Nephron progenitor cell (in vitro differentiated cells): ENCODE measurements at regions not wholly inside any gene's neighbourhood (a gene's known extent, or its start where the extent isn't known, plus 50 kb on each side); places are given as distances from the start of the nearest gene placed in this dataset.

Source experiments
- DNase-seq: peaks from one replicate; pipeline ENCODE4 v3.0.0; 2021
- H3K27ac Mint-ChIP-seq: 2 replicates; pipeline ENCODE4 v1.8.0; 2021; ENCODE audit warnings: mild to moderate bottlenecking, moderate library complexity, mixed read lengths
- H3K27me3 Mint-ChIP-seq: 2 replicates; pipeline ENCODE4 v1.8.0; 2021; ENCODE audit warnings: mild to moderate bottlenecking, low read depth, mixed read lengths; ENCODE audit not compliant: poor library complexity
- H3K36me3 Mint-ChIP-seq: 2 replicates; pipeline ENCODE4 v1.8.0; 2021; ENCODE audit warnings: low read depth, mixed read lengths
- H3K4me1 Mint-ChIP-seq: 2 replicates; pipeline ENCODE4 v1.8.0; 2021; ENCODE audit warnings: mixed read lengths
- H3K4me3 Mint-ChIP-seq: 2 replicates; pipeline ENCODE4 v1.8.0; 2021; ENCODE audit warnings: mild to moderate bottlenecking, moderate library complexity, mixed read lengths
- H3K9me3 Mint-ChIP-seq: 2 replicates; pipeline ENCODE4 v1.8.0; 2021; ENCODE audit warnings: mild to moderate bottlenecking, moderate library complexity, mixed read lengths
- CTCF ChIP-seq: fragments of 200-600 bp; sonication (generic); IDR thresholded peaks from 2 replicates; pipeline ENCODE4 v1.5.0; 2021; ENCODE audit warnings: antibody characterized with exemption

- Mint-ChIP-seq H3K27me3 (no peaks in the 10 kb centered on the region), H3K4me1 (peaks cover 6% of the 10 kb centered on the region), H3K36me3 (no peaks in the 10 kb centered on the region), H3K27ac (no peak overlapping the region), H3K9me3 (peaks cover 10% of the 10 kb centered on the region), H3K4me3 (no peak overlapping the region)
- no peak for DNase-seq
- TF ChIP-seq CTCF: no peak
Measured at GRCh38 chr15:95013381-95013780, 782.0 kb downstream of the MCTP2 start.

GRCh38 chr15:95016511-95017229 lies 785.3 kb downstream of the MCTP2 start:
- Mint-ChIP-seq H3K36me3 (no peaks in the 10 kb centered on the region), H3K27me3 (no peaks in the 10 kb centered on the region), H3K4me1 (peaks cover 15% of the 10 kb centered on the region), H3K27ac (no peak overlapping the region), H3K9me3 (peaks cover 12% of the 10 kb centered on the region), H3K4me3 (no peak overlapping the region)
- no peak for TF ChIP-seq CTCF
- DNase-seq: no peak

GRCh38 chr15:95017666-95018328 lies 786.4 kb downstream of the MCTP2 start:
- peaks cover 14% of the 10 kb centered on the region for H3K9me3 Mint-ChIP-seq
- H3K27ac Mint-ChIP-seq: no peak overlapping the region
- H3K27me3 Mint-ChIP-seq: no peaks in the 10 kb centered on the region
- no peak overlapping the region for H3K4me3 Mint-ChIP-seq
- DNase-seq: no peak
- peaks cover 15% of the 10 kb centered on the region for H3K4me1 Mint-ChIP-seq
- peaks cover 6% of the 10 kb centered on the region for H3K36me3 Mint-ChIP-seq
- no peak for TF ChIP-seq CTCF

GRCh38 chr15:95018888-95019545 lies 787.7 kb downstream of the MCTP2 start:
- Mint-ChIP-seq H3K27me3 (no peaks in the 10 kb centered on the region), H3K27ac (no peak overlapping the region), H3K9me3 (peaks cover 14% of the 10 kb centered on the region), H3K4me3 (no peak overlapping the region), H3K4me1 (peaks cover 15% of the 10 kb centered on the region), H3K36me3 (peaks cover 6% of the 10 kb centered on the region)
- TF ChIP-seq CTCF: no peak
- no peak for DNase-seq

GRCh38 chr15:95019907-95020306 lies 788.5 kb downstream of the MCTP2 start:
- Mint-ChIP-seq H3K4me3 (no peak overlapping the region), H3K27me3 (no peaks in the 10 kb centered on the region), H3K9me3 (peaks cover 14% of the 10 kb centered on the region), H3K36me3 (peaks cover 6% of the 10 kb centered on the region), H3K4me1 (peaks cover 19% of the 10 kb centered on the region), H3K27ac (no peak overlapping the region)
- TF ChIP-seq CTCF: no peak
- no peak for DNase-seq
